KOPT-K1 (cell line): ENCODE measurements at regions not wholly inside any gene's neighbourhood (a gene's known extent, or its start where the extent isn't known, plus 50 kb on each side); places are given as distances from the start of the nearest gene placed in this dataset.
"Not testable (repeated sequence)": the region's sequence is repeated elsewhere in the genome, so short reads cannot be mapped to it uniquely, and the experiment has no call there.

Experiments
- H3K27ac ChIP-seq: fragments of 200-600 bp; sonication (generic); 2 replicates; pipeline ENCODE4 v1.5.1; 2016; ENCODE audit warnings: antibody characterized with exemption, mild to moderate bottlenecking, low read depth, low read length; ENCODE audit not compliant: poor library complexity, severe bottlenecking
- H3K36me3 ChIP-seq: fragments of 200-600 bp; sonication (generic); 2 replicates; pipeline ENCODE4 v1.5.1; 2017; ENCODE audit warnings: antibody characterized with exemption, mild to moderate bottlenecking, low read length, moderate library complexity; ENCODE audit not compliant: insufficient read depth
- H3K9me3 ChIP-seq: fragments of 200-600 bp; sonication (generic); 2 replicates; pipeline ENCODE4 v1.5.1; 2017; ENCODE audit warnings: antibody characterized with exemption, low read length, mild to moderate bottlenecking; ENCODE audit not compliant: insufficient read depth, poor library complexity, severe bottlenecking

GRCh38 chr10:23584396-23584795, 145.5 kb downstream of the OTUD1 start:
- H3K36me3 ChIP-seq, result no peaks in the 10 kb centered on the region
- no peak overlapping the region for H3K27ac ChIP-seq
- peaks cover 4% of the 10 kb centered on the region for H3K9me3 ChIP-seq

- no peaks in the 10 kb centered on the region for H3K36me3 ChIP-seq
- no peak overlapping the region for H3K27ac ChIP-seq
- no peaks in the 10 kb centered on the region for H3K9me3 ChIP-seq
These were observed 146.3 kb downstream of the OTUD1 start for GRCh38 chr10:23585186-23585585.

- Histone ChIP-seq H3K27ac (no peak overlapping the region), H3K9me3 (no peaks in the 10 kb centered on the region), H3K36me3 (no peaks in the 10 kb centered on the region)
These were observed 146.8 kb downstream of the OTUD1 start for GRCh38 chr10:23585666-23586065.

GRCh38 chr10:23595278-23595677, 156.4 kb downstream of the OTUD1 start:
- not testable (repeated sequence) for H3K27ac ChIP-seq, H3K9me3 ChIP-seq, H3K36me3 ChIP-seq

GRCh38 chr10:23604613-23605012, 165.7 kb downstream of the OTUD1 start:
- Histone ChIP-seq H3K9me3 (no peaks in the 10 kb centered on the region), H3K36me3 (no peaks in the 10 kb centered on the region), H3K27ac (no peak overlapping the region)

GRCh38 chr10:23606456-23606855, 167.6 kb downstream of the OTUD1 start:
- Histone ChIP-seq H3K36me3 (no peaks in the 10 kb centered on the region), H3K27ac (no peak overlapping the region), H3K9me3 (no peaks in the 10 kb centered on the region)

GRCh38 chr10:23608926-23609325, 170.1 kb downstream of the OTUD1 start:
- no peak overlapping the region for H3K27ac ChIP-seq
- no peaks in the 10 kb centered on the region for H3K9me3 ChIP-seq
- no peaks in the 10 kb centered on the region for H3K36me3 ChIP-seq

- H3K27ac ChIP-seq, result no peak overlapping the region
- no peaks in the 10 kb centered on the region for H3K36me3 ChIP-seq
- no peaks in the 10 kb centered on the region for H3K9me3 ChIP-seq
These were observed 171.9 kb downstream of the OTUD1 start for GRCh38 chr10:23610626-23611307.

- no peak overlapping the region for H3K27ac ChIP-seq
- no peaks in the 10 kb centered on the region for H3K36me3 ChIP-seq
These were observed 172.6 kb downstream of the OTUD1 start for GRCh38 chr10:23611308-23612029.

GRCh38 chr10:23613900-23614299, 175.0 kb downstream of the OTUD1 start:
- no peaks in the 10 kb centered on the region for H3K9me3 ChIP-seq
- no peak overlapping the region for H3K27ac ChIP-seq
- H3K36me3 ChIP-seq, result no peaks in the 10 kb centered on the region

More at GRCh38 chr10:23611308-23612029, 172.6 kb downstream of the OTUD1 start:
- H3K9me3 ChIP-seq, result no peaks in the 10 kb centered on the region

GRCh38 chr10:23614483-23614882, 175.6 kb downstream of the OTUD1 start:
- no peaks in the 10 kb centered on the region for H3K9me3 ChIP-seq
- no peak overlapping the region for H3K27ac ChIP-seq
- H3K36me3 ChIP-seq, result no peaks in the 10 kb centered on the region

GRCh38 chr10:23630376-23630775, 191.5 kb downstream of the OTUD1 start:
- Histone ChIP-seq H3K36me3 (no peaks in the 10 kb centered on the region), H3K9me3 (no peaks in the 10 kb centered on the region), H3K27ac (no peak overlapping the region)

- Histone ChIP-seq H3K27ac (no peak overlapping the region), H3K9me3 (no peaks in the 10 kb centered on the region), H3K36me3 (no peaks in the 10 kb centered on the region)
These were observed 192.0 kb downstream of the OTUD1 start for GRCh38 chr10:23630885-23631284.

- Histone ChIP-seq H3K9me3 (no peaks in the 10 kb centered on the region), H3K36me3 (no peaks in the 10 kb centered on the region), H3K27ac (no peak overlapping the region)
These were observed 204.4 kb downstream of the OTUD1 start for GRCh38 chr10:23643111-23643780.

GRCh38 chr10:23648618-23649017, 209.7 kb downstream of the OTUD1 start:
- no peak overlapping the region for H3K27ac ChIP-seq
- H3K36me3 ChIP-seq, result no peaks in the 10 kb centered on the region
- H3K9me3 ChIP-seq, result no peaks in the 10 kb centered on the region
